Tibial artery (tissue), 4 donors: ENCODE measurements at regions not wholly inside any gene's neighbourhood (a gene's known extent, or its start where the extent isn't known, plus 50 kb on each side); places are given as distances from the start of the nearest gene placed in this dataset.

Experiments
- DNase-seq, 2 donors: peaks; one replicate each; pipeline ENCODE4 v3.0.0-alpha.2; 2019
- H3K27ac ChIP-seq, 2 donors: fragments of 200-600 bp; sonication (generic) in 1 of 2; 1 replicate in 1 of 2; 2 replicates in 1 of 2; pipeline ENCODE4 v1.5.1; 2018 to 2019; ENCODE audit warnings: mild to moderate bottlenecking in 1 of 2
- H3K27me3 ChIP-seq, 2 donors: fragments of 200-600 bp; sonication (generic) in 1 of 2; one replicate each; pipeline versions ENCODE4 v1.5.1 to v1.6.0; 2016 to 2019
- H3K36me3 ChIP-seq, 3 donors: fragments of 200-600 bp; sonication (generic) in 2 of 3; one replicate each; pipeline ENCODE4 v1.5.1; 2016 to 2019; ENCODE audit warnings: mild to moderate bottlenecking in 2 of 3
- H3K4me1 ChIP-seq, 4 donors: fragments of 200-600 bp; sonication (generic) in 2 of 4; 1 replicate in 3 of 4; 2 replicates in 1 of 4; pipeline ENCODE4 v1.5.1; 2016 to 2019
- H3K4me3 ChIP-seq, 2 donors: fragments of 200-600 bp; sonication (generic) in 1 of 2; 1 replicate in 1 of 2; 2 replicates in 1 of 2; pipeline ENCODE4 v1.5.1; 2018 to 2019; ENCODE audit warnings: mild to moderate bottlenecking in 2 of 2
- H3K9me3 ChIP-seq, 3 donors: fragments of 200-600 bp; sonication (generic) in 1 of 3; one replicate each; pipeline ENCODE4 v1.5.1; 2016 to 2019
- intact Hi-C: fragments of 100-400 bp; cut with DNase I; formaldehyde crosslinking; loops from one replicate; pipeline ENCODE4 v1.15.0; 2023; ENCODE audit warnings: low total_unique reads
- TF ChIP-seq, protein P1 (sequence below), 2 experiments: fragments of 200-600 bp in 1 of 2; fragments of 450-650 bp in 1 of 2; IDR thresholded peaks; one replicate each; pipeline ENCODE4 v1.5.1; 2017 to 2019; ENCODE audit warnings: antibody characterized with exemption in 2 of 2, mild to moderate bottlenecking in 1 of 2, moderate library complexity in 1 of 2

DNA sequence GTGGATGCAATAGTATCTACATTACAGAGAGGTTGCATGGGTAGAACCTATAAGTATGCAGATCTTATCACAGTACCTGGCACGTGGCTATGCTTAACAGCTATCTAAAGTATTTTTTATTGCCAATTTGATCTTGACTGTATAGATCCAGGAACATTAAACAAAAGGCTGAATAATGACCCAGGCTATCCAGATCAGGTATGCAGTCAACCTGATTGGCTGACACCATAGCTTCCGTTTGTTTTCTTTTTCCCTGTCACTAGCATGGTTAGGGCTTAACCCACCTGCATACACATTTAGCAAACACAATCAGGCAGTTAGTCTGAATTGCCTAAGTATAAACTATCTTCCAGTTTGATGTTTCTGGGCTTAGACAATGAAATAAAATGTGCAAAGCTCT lies 264.9 kb upstream of the PLXNA2 start:
- Histone ChIP-seq H3K4me3 (no peak overlapping the region), H3K36me3 (no peaks in the 10 kb centered on the region), H3K27me3 (no peaks in the 10 kb centered on the region), H3K9me3 (no peaks in the 10 kb centered on the region), H3K4me1 (no peaks in the 10 kb centered on the region), H3K27ac (no peak overlapping the region)
- intact Hi-C loops, result no loop called here
- TF ChIP-seq, protein P1, sequence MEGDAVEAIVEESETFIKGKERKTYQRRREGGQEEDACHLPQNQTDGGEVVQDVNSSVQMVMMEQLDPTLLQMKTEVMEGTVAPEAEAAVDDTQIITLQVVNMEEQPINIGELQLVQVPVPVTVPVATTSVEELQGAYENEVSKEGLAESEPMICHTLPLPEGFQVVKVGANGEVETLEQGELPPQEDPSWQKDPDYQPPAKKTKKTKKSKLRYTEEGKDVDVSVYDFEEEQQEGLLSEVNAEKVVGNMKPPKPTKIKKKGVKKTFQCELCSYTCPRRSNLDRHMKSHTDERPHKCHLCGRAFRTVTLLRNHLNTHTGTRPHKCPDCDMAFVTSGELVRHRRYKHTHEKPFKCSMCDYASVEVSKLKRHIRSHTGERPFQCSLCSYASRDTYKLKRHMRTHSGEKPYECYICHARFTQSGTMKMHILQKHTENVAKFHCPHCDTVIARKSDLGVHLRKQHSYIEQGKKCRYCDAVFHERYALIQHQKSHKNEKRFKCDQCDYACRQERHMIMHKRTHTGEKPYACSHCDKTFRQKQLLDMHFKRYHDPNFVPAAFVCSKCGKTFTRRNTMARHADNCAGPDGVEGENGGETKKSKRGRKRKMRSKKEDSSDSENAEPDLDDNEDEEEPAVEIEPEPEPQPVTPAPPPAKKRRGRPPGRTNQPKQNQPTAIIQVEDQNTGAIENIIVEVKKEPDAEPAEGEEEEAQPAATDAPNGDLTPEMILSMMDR (IDR thresholded peaks at IDR 0.05), result no peak
- DNase-seq, result no peak

DNA sequence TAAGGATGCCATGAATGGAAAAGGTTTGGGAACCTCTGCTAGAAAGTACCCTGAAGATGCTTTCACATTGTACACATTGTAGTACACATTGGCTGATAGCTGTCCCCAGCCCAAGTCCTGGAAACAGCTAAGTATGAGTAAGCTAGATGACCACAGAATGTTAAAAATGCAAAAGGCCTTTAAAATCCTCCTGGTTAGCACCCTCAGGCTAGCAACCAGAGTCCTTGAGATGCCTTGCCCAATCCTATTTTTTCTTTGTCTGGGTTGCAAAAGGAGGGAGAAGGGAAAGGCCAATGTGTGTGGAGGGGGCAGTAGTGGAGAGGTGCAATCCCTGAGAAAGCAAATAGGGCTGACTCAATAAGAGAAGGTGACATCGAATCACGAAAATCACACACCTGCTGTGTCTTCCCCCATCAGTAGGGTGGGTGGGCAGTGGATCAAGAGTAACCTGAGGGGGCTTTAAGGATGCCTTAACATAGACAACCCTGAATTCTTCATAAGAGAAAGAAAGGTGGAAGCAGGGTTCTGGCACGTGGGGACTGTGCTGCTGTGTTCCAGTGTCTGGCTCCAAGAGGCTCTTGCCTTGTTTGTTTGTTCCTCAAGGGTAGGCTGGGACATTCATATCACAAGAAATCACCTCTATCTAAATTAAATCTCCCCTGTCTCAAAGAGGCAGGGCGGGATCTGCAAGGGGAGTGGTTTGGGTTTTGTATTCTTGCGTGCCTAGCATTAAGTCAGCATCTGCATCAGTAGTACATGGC lies 266.2 kb upstream of the PLXNA2 start:
- no peaks in the 10 kb centered on the region for H3K27me3 ChIP-seq
- H3K27ac ChIP-seq, result no peak overlapping the region
- H3K4me3 ChIP-seq, result no peak overlapping the region
- H3K36me3 ChIP-seq, result no peaks in the 10 kb centered on the region
- no peak for DNase-seq
- H3K9me3 ChIP-seq, result no peaks in the 10 kb centered on the region
- H3K4me1 ChIP-seq, result no peaks in the 10 kb centered on the region
- TF ChIP-seq, protein P1 (IDR thresholded peaks at IDR 0.05), result no peak
- intact Hi-C loops, result no loop called here

DNA sequence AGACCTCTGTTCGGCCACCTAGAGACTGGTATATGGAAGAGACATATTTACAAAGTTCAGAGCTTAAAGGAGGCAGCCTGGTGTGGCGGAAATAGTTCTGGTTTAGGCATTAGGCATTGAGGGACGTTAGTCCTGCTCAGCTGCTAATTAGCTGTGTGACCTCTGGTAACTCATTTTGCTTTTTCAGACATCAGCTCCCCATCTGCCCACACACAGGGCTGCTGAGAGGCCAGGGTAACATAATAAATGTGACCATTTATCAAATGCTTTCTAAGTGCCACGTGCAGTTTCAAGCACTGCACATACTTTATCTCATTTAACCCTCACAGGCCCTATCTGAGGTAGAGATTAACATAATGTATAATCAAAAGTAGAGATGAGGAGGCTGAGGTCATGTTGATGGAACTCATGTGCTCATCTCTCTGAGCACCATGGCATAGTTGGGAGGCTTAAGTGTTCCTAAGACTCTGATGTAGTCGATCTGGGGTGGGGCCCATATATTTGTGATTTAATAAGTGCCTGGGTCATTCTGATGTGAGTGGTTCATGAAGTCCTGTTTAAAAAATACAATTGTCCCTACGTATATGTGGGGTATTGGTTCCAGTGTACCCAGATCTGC lies 267.2 kb upstream of the PLXNA2 start:
- H3K27me3 ChIP-seq, result no peaks in the 10 kb centered on the region
- no peaks in the 10 kb centered on the region for H3K4me1 ChIP-seq
- no peak overlapping the region for H3K4me3 ChIP-seq
- H3K27ac ChIP-seq, result no peak overlapping the region
- H3K9me3 ChIP-seq, result no peaks in the 10 kb centered on the region
- H3K36me3 ChIP-seq, result no peaks in the 10 kb centered on the region
- no peak for DNase-seq
- intact Hi-C loops, result no loop called here
- TF ChIP-seq, protein P1 (IDR thresholded peaks at IDR 0.05), result no peak

DNA sequence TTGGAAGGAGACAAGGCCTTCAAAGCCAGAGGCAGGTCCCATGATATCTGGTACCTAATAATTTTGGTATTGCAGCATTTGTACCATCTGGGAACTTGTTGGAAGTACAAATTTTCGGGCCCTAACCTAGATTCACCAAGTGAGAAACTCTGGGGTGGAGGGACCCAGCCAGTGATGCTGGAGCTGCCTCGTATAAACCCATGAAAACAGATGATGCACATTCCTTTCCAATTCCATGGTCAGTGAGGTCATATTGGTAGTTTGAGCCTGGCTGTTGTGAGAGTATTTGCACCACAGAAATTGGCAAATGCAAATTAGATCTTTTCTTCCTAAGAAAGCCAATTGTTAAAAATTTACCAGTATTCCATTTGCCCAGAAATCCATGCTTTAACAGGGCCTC lies 269.6 kb upstream of the PLXNA2 start:
- TF ChIP-seq, protein P1 (IDR thresholded peaks at IDR 0.05), result no peak

DNA sequence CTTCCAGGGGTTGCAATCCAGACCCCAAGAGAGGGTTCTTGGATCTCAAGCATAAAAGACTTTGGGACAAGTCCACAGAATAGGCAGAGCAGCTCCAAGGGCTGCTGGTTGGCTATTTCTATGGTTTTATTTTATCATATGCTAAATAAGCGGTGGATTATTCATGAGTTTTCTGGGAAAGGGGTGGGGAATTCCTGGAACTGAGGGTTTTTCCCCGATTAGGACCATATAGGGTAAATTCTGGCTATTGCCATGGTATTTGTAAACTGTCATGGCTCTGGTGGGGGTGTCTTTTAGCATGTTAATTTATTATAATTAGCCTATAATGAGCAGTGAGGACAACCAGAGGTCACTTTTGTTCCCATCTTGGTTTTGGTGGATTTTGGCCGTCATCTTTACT lies 270.9 kb upstream of the PLXNA2 start:
- DNase-seq, result no peak
- Histone ChIP-seq H3K27me3 (no peaks in the 10 kb centered on the region), H3K27ac (no peak overlapping the region), H3K36me3 (no peaks in the 10 kb centered on the region), H3K4me3 (no peak overlapping the region), H3K9me3 (no peaks in the 10 kb centered on the region), H3K4me1 (no peaks in the 10 kb centered on the region)
- intact Hi-C loops, result no loop called here
- TF ChIP-seq, protein P1 (IDR thresholded peaks at IDR 0.05), result no peak

More for the DNA sequence above, 269.6 kb upstream of the PLXNA2 start:
- DNase-seq, result no peak
- no peak overlapping the region for H3K27ac ChIP-seq
- H3K27me3 ChIP-seq, result no peaks in the 10 kb centered on the region
- H3K4me3 ChIP-seq, result no peak overlapping the region
- intact Hi-C loops, result no loop called here
- H3K9me3 ChIP-seq, result no peaks in the 10 kb centered on the region
- H3K4me1 ChIP-seq, result no peaks in the 10 kb centered on the region
- no peaks in the 10 kb centered on the region for H3K36me3 ChIP-seq
